Stimulated activated CD4-positive, alpha-beta T cell treated with anti-CD3 and anti-CD28 coated beads, Interleukin-4, amount 100 ng/mL, for 1 hour (primary cell): ENCODE measurements at regions not wholly inside any gene's neighbourhood (a gene's known extent, or its start where the extent isn't known, plus 50 kb on each side); places are given as distances from the start of the nearest gene placed in this dataset.

Experiments
- DNase-seq: peaks from one replicate; pipeline ENCODE4 v3.0.0-alpha.2; 2020

GRCh38 chr1:173405281-173405680 is 71.9 kb upstream of the PRDX6 start:
- DNase-seq = no peak

DNA sequence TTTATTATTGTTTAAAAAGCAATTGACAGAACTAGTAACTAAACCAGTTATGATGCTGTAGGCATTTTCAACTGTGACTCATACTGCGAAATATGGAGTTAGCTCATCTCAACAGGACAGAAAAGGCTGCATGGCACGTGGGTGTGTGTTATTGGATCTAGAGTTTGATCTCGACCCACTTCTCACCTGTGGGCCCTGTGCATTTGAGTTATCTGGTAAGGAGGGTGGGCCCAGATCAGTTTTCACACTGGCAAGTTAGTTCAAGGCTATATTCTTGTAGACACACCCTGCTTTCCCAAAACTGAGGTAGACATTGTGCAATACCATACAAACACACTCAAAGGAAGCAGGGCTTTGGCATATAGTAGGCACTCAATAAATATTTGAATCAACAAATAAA is 71.3 kb upstream of the PRDX6 start:
- DNase-seq = no peak

DNA sequence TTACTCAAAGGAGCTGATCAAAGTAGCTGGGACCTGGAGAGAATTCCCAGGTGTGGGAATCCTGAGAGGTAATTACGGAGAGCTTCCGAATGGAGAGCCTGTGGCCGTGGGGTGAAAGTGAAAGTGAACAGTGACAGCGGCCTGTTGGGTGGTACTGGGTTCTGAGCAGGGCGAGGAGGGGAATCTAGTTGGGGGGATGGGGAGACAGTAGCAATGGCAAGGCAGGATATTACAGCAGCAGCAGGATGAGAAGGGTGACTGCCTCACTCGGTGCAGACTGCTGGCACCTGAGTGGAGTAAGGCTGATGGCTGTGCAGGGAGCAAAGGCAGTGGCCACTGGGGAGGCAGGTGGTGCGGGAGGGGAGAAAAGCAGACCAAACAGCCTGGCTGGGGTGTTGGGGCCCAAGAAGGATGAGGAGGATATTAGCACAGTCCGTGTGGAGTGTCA is 70.3 kb upstream of the PRDX6 start:
- no peak for DNase-seq

DNA sequence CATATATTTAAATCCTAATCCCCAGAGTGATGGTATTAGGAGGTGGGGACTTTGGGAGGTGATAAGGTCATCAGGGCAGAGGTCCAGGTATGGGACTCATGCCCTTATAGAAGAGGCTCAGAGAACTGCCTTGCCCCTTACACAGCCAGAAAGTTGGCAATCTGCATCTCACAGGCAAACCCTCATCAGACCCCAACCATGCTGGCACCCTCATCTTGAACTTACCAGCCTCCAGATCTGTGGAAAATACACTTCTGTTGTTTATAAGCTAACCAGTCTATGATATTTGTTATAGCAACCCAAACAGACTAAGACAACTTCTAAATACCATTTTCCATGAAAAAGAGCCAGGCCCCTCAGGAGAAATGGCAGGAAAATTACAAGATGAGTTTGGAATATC is 69.3 kb upstream of the PRDX6 start:
- DNase-seq = no peak

GRCh38 chr1:173408886-173409285 is 68.2 kb upstream of the PRDX6 start:
- no peak for DNase-seq

- no peak for DNase-seq
These were observed 67.5 kb upstream of the PRDX6 start for GRCh38 chr1:173409613-173410012.

GRCh38 chr1:173410133-173410793 is 66.9 kb upstream of the PRDX6 start:
- DNase-seq = no peak

GRCh38 chr1:173410794-173411236 is 66.3 kb upstream of the PRDX6 start:
- no peak for DNase-seq

DNA sequence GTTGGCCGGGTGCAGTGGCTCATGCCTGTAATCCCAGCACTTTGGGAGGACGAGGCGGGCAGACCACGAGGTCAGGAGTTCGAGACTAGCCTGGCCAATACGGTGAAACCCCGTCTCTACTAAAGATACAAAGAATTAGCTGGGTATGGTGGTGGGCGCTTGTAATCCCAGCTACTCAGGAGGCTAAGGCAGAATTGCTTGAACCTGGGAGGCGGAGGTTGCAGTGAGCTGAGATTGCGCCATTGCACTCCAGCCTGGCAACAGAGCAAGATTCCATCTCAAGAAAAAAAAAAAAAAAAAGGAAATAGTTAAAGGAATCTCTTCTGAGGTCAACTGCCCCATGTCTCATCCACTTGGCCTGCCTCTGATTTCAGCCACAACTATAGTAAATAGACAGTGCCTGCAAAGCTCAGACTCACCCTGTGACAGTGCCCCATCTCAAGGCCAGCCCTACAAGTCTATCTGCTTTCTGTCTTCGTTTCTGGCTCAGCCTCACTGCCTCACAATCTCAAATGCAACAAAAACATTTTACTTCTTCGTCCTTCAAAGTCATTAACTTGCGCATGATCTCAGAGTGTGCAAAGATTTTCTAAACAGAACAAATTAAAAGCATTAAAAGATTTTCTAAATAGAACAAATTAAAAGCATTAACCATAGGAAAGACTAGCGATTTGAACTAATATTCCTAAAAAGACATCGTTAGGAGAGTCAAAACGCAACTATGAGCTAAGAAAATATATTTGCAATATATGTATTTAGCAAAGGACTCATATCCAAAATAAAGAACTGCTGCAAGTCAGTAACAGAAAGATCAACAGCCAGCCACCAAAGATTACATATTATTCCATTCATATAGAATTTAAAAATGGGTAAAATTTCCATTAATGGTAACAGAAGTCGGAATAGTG is 65.0 kb upstream of the PRDX6 start:
- DNase-seq = no peak

DNA sequence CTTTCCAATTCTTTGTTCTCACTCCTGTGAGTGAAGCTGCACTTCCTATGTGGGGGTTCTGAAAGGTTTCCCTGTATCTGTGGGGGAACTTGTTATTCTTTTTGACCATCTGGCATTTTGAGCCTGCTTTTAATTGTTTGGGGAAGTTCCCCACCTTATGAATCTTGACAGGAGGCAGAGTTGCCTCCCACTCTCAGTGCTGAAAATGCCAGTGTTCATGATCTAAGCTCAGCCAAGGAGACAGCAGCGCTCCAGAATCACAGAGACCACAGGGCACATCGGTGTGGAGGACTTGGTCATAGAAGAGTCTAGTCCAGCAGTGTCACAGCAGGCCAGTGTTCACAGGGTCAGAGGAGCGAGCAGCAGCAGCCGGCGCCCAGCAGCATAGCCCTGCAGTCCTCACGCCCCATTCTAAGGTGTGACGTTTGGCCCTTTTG is 63.8 kb upstream of the PRDX6 start:
- no peak for DNase-seq

DNA sequence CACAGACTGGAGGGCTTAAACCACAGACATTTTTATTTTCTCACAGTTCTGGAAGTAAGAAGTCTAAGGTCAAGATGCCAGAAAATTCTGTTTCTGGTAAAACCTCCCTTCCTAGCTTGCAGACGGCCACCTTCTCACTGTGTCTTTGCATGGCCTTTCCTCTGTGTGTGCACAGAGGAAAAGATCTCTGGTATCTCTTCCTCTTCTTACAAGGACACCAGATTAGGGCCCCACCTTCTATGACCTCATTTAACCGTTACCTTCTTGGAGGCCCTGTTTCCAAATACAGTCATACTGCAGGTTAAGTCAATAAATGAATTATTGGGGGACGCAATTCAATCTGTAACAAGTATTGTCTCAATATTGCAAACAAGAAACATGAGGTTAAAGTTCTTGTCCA is 63.0 kb upstream of the PRDX6 start:
- DNase-seq = no peak

- no peak for DNase-seq
These were observed 62.5 kb upstream of the PRDX6 start for GRCh38 chr1:173414539-173415226.

DNA sequence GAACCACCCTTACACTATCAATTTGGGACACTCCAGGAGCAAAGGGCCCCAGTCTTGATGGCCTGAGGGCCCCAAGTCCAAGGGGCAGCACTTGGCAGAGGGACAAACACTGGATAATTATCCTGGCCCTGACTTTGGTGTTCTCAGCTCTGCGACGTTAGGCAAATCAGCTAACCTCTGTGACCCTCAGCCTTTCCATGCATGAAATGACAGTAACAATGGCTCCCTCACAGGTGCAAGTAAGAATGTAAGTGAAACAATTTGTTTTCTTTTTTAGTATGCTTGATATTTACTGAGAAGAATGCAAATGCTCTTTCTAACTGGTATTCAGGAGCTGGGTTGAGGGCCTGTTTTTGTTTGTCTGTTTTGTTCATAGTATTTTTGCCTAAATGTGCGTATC is 61.6 kb upstream of the PRDX6 start:
- DNase-seq = no peak

DNA sequence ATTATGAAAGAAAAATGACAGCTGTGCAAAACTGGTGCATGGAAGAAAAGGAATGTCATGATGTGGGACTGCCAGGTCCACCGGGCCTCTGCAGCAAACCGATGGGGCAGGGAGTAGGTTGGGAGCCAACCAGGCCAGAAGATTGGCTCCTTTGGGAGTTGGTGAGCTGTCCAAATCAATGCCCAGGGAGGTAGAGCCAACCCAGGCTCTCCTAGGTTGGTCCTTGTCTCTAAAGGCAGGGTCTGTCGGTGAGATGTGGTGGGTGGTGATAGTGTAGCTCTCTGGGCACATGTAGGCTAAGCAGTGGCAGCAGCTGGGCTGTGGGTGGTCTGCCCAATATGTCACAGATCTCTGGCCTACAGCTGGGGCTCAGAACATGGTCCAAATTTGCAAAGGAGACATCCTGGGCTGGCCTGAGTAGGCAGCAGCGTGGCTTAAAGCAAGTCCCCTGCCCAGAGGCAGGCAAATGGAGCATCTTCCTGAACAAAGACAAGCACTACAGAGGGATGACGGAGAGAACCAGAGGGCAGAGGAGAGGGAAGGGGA is 61.2 kb upstream of the PRDX6 start:
- DNase-seq = no peak

DNA sequence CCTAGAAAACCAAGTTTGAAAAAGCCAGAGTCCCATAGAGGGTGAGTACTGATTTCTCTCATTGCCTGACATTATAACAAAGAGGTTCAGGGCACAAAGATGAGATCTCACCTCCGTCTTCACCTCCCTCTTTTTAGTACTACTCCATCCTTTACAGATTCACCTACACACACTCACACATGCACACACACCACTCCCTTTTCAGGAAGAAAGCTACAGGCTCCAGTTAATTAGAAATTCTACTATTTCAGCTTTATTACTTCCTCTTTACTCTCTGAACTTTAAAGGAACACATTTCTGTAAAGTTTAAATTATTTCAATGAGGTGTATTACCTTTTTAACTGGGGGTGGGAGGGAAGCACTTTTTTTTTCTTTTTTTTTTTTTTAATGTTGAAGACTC is 59.6 kb upstream of the PRDX6 start:
- no peak for DNase-seq

DNA sequence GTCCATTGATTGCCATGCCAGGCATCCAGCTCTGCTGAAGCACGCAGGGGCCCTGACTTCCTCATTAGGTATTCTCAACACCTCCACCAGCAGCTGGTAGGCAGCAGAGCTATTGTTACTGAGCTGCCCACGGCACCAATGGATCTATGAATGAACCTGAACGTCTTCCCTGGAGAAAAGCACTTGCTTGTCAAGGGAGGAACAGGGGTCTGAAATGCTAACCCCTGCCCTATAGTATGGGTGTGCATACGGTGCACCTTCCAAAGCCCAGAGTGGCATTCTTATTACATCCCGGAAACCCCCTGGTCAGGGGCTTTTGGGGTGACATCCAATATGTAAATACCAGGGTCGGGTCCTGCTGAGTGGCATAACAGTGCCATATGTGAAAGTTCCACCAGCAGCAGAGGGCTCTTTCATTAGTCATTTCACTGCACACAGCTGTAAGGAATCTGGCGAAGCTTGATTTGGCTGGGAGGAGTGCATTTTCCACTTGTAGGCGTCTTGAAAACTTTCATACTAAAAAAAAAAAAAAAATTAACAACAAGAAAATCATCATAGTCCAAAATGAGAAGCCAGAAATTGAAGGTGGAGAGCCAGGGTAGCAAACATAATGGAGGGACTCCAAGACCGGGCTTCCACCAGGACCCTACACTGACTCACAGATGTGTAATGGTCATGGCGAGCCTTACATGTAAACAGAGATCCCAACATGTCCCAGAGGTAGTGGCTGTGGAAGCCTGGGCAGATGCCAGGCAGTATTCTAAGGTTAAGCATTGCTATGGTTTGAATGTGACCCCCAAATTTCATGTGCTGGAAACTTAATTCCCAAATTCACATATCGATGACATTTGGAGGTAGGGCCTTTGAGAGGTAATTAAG is 58.8 kb upstream of the PRDX6 start:
- DNase-seq = no peak

DNA sequence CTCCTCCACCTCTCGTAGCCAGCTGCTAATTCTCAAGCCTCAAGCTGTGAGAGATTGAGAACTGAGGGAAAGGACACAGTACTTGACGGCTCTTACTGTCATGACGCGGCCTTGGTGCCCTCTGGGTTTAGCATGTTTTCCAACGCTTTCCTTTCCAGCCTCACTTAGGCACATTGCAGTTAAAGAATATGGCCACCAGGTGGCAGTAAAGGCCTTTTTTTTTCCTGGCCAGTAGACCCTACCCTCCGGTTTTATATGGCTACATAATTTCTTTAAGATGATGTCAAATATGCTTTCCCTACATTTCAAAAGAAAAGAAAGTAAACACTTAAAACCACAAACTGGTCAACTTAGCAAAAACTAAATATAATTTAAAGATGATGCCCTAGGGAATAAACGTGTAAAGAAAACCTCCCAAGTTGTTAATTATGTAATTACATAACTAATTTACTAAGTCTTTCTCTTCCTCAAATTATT is 56.8 kb upstream of the PRDX6 start:
- DNase-seq = peak; percentile 26

DNA sequence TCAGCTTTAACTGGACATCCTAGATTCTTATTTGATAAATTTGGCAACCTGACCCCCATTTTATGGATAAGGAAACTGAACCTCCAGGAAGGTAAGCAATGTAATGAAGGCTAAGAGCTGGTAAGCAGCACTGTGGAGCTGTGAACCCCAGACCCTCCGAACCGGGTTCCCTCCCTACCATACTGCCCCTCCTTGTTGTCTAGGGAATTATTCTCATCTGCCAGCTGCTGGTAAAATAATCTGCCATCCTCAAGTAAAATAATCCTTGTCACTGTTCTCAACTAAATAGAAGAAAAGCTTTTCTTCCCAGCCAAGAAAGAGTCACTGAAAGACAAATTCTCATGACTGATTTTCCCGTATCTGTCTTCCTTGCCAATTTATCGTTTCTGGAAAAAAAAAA is 55.8 kb upstream of the PRDX6 start:
- DNase-seq = no peak

DNA sequence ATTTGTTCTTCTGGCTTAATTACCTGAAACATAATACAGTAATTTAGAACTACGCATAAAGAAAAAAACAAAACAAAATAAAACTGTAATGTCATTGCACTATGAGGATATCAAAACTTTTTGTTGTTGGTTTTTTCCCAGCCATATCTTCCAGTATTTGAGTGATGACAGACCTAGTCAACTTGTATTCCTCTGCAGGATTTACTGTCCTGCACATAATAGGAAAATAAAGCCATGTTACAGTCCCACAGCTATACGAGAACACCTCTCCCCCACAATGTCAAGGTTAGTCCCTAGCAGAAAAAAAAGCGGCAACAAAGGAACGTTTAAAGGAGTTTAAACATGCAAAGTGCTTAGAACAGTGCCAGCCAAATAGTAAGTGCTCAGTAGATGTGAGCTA is 55.3 kb upstream of the PRDX6 start:
- DNase-seq = no peak

GRCh38 chr1:173422456-173422976 is 54.6 kb upstream of the PRDX6 start:
- DNase-seq = no peak

DNA sequence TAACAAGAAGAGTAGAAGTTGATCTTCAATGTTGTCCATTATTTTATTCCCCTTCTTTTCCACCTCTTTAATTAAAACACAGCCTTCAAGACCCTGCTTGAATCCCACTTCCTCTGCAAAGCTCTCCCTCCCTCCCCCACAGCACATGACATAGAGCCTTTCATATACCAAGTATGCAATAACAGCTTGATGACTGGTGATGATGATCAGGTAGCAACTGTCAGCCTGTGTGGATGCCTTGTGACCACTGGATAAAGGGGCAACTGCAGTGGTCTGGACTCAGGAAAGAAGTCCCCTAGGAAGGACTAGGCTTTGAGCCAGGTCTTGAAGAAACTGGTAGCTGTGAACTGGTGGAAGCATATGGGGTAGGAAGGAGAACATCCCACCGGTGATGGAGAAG is 53.8 kb upstream of the PRDX6 start:
- DNase-seq = no peak

- DNase-seq = no peak
These were observed 53.0 kb upstream of the PRDX6 start for GRCh38 chr1:173424143-173424542.
